ENCODE measurements at regions not wholly inside any gene's neighbourhood (a gene's known extent, or its start where the extent isn't known, plus 50 kb on each side); places are given as distances from the start of the nearest gene placed in this dataset.

DNA sequence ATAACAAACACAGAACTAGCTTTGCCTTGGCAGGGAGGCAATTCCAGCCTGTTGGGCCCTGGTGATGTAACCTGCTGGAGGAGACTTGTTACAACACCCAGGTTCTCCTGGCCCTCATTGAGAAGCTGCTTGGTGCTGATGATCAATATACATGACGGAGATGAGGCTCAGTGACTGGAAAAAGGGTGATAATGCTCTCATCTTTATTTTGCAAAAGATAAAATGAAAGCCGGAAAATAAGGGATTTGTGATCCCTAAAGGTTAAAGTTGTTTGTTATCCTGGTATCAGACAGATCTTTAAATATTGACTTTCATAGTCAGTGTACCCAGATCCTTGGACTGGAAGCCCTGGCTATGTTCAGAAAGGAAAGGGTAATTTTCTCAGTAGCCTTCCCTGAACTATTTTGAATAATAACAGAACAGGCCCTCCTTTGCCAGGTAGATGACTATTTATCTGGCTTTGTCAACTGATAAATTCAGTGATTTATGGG lies 118.9 kb upstream of the MEIS2 start:
- no peak for TF ChIP-seq EP300 (IDR thresholded peaks at IDR 0.05)
- TF ChIP-seq, protein P1, sequence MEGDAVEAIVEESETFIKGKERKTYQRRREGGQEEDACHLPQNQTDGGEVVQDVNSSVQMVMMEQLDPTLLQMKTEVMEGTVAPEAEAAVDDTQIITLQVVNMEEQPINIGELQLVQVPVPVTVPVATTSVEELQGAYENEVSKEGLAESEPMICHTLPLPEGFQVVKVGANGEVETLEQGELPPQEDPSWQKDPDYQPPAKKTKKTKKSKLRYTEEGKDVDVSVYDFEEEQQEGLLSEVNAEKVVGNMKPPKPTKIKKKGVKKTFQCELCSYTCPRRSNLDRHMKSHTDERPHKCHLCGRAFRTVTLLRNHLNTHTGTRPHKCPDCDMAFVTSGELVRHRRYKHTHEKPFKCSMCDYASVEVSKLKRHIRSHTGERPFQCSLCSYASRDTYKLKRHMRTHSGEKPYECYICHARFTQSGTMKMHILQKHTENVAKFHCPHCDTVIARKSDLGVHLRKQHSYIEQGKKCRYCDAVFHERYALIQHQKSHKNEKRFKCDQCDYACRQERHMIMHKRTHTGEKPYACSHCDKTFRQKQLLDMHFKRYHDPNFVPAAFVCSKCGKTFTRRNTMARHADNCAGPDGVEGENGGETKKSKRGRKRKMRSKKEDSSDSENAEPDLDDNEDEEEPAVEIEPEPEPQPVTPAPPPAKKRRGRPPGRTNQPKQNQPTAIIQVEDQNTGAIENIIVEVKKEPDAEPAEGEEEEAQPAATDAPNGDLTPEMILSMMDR (IDR thresholded peaks at IDR 0.05): no peak
